GM18909 (cell line): ENCODE measurements at regions not wholly inside any gene's neighbourhood (a gene's known extent, or its start where the extent isn't known, plus 50 kb on each side); places are given as distances from the start of the nearest gene placed in this dataset.

ENCODE experiments used
- ATAC-seq: cut with Tn5 transposase; IDR thresholded peaks from one replicate; pipeline ENCODE4 v1.9.1; 2021; ENCODE audit warnings: mild to moderate bottlenecking; ENCODE audit not compliant: unreplicated experiment, poor library complexity

DNA sequence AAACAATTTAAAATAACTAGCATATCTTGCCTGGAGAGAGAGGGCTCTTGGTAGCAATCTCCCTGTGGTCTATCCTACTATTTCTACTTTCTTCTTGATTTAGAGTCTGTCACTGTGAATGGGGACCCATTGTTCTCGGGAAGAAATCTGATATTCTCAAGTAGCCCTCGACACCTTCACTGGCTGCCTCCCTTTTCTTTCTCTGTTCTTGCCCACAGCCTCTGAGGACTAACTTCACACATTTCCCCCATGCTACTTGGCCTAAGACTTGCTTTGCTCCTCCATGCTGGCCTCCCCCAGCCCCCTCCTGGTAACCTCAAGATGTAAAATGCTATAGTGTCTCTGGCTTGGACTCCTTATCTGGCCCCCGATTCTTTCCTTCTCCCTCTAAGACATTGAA, 58.8 kb upstream of the NT5C1B start:
- ATAC-seq = no peak

- ATAC-seq = no peak
Measured at GRCh38 chr2:18647731-18648130, 58.4 kb upstream of the NT5C1B start.

GRCh38 chr2:18645315-18645714, 55.9 kb upstream of the NT5C1B start:
- no peak for ATAC-seq

DNA sequence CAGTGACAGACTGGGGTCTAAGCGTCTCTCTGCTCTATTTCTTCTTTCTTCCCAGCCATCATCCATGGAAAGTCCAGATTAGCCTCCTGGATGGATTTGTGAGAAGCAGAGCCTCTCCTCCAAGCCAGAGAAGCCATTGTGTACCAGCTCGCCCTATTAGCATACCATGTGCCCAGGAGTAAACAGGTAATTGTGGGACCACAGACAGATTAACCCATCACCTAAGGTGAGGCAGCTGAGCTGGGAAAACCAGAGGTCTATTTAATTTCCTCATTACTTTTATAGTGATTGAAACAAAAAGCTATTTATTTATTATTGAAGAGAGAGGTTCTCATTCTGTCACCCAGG, 54.7 kb upstream of the NT5C1B start:
- ATAC-seq = no peak

DNA sequence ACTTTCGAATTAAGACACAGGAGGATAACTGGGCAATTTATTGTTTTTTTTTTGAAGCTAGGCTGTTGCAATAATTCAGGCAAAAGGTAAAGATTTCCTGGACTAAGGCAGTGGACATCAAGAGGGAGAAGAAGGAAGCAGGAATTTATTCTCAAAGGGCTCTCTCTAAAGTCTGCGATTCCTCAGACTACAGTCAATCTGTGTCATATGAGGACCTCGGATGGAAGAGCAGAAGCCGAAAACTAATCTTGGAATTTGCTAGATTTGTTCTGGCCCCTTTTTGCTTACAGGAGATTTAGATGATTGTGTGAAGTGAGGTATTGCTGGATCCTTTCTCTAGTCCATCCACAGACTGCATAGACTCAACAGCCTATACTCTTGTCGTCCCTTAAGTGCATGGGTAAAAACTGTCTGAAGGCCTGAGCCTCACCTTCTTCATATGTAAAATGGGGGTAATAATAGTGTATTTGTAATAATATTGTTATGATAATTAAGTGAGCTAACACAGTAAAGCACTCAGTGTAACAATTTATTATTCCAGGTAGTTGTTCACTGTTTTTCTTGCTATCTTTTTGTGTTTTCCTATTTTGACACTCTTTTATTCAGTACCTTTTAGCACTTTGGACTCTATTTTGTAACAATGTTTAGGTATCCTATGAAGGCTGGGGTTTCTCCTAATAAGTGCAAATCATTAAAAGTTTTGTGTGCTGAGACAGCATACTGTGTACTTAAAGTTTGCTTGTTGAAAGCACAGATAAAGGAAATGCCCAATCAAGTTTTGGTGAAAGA, 54.2 kb upstream of the NT5C1B start:
- ATAC-seq = no peak

- ATAC-seq = no peak
Measured at GRCh38 chr2:18641823-18642222, 52.5 kb upstream of the NT5C1B start.

- no peak for ATAC-seq
Measured at GRCh38 chr2:18639756-18640453, 50.5 kb upstream of the NT5C1B start.
